Cerebellar cortex (tissue), 1 donor: ENCODE measurements at regions not wholly inside any gene's neighbourhood (a gene's known extent, or its start where the extent isn't known, plus 50 kb on each side); places are given as distances from the start of the nearest gene placed in this dataset.
A peak's percentile ranks its signal among the peaks of the same experiment; 100 is the strongest.

Source experiments
- DNase-seq: peaks from one replicate; pipeline ENCODE4 v3.0.0-alpha.2; 2015; ENCODE audit warnings: low spot score

DNA sequence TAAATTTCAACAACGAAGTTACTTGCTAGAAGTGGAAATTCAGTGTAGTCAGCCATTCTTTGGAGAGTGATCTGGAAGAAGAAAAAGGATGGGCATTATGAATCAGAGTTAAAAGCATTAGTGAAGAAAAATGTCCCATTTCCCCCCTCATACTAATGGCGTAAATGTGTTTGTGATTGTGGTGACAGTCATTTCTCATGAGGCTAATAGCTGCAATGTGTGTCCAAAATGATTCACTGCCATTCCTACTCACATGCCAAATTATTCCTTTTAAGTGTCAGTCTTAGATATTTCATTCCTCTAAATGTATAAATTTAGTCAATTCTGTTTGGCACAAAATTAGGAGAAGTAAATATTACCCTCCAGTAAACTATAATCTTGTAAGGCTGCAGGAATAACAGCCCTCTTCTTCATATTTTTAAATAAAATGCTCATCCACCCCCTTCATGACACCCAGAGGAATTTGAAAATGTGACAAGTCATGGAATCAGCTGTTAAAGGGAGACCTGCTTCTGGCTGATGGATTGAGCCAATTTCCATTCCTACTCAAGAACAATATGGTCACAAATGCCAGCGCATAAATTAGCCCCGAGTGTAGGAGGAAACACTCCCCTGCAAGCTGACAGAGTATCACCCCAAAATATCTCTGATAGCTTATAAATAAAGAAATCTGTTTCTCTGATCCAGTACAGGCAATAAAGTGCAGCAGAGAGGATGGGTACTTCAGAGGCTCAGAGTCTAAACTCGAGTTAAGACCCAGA, 912.3 kb upstream of the SEL1L start:
- DNase-seq, result no peak

- no peak for DNase-seq
Measured at GRCh38 chr14:82447586-82447985, 913.9 kb upstream of the SEL1L start.

DNA sequence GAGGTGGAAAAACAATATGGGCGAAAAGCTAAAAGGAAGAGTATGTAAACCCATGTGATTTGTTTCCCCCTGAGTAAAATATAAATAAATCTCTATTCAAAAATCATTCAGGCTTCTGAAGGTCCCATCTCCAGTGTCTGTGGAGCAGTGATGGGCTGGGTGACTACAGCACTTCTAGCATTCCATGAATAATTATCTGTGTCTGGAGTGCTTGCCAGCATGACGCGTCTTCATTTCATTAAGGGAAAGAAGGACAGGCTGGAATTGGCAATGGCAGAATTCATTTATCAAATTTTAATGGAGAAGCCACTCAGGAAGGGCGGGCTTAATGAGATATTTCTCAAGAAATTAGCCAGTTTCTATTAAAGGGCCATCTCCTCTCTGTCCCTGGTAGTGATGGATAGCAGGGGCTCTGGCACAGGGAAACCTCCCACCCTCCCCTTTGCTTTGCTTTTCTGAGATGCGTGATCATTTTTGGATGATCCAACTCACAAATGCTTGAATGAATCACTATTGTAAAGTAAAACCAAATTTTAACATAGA, 916.3 kb upstream of the SEL1L start:
- DNase-seq, result no peak

GRCh38 chr14:82451675-82452074, 918.0 kb upstream of the SEL1L start:
- DNase-seq, result no peak

- DNase-seq, result no peak
Measured at GRCh38 chr14:82482345-82482744, 948.7 kb upstream of the SEL1L start.

DNA sequence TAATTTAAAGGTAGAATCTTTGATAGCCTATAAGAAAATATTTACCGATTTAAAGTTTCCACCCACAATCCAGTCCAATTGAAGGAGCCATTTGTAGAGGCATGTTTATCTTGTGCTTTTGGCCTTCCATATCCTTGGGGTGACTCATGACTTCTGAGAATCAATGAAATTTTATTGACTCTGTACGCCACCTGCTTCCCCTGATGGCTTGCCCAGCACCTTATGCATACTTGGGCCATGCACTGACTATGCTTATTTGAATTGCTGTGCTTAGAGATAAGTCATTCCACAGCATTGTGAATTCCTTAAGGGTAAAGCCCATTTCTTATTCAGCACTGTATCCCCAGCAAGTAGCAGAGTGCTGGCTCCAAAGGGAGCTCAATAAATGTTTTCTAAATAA, 954.8 kb upstream of the SEL1L start:
- no peak for DNase-seq

GRCh38 chr14:82490397-82490796, 956.7 kb upstream of the SEL1L start:
- no peak for DNase-seq

- no peak for DNase-seq
Measured at GRCh38 chr14:82492157-82492556, 958.5 kb upstream of the SEL1L start.

- DNase-seq, result no peak
Measured at GRCh38 chr14:82500222-82500621, 966.6 kb upstream of the SEL1L start.

GRCh38 chr14:82501554-82501953, 967.9 kb upstream of the SEL1L start:
- no peak for DNase-seq

DNA sequence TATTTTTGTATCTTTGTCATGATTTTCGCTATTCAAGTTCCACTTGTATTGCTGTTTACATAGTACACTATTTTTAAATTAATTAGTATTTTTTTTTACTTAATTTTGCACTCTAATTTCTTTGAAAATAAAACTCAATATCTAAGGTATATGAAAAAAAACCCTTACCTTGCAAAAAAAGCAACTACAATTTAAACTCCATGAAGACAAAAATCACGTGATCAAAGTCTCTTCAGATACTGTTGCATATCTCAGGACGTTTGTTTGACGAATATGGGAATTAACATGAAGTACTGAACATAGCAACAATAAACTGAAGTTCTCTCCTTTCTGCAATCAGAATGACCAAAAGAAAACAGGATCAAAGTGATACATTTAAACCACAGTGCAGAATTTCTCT, 968.4 kb upstream of the SEL1L start:
- DNase-seq, result no peak

GRCh38 chr14:82504894-82505293, 971.2 kb upstream of the SEL1L start:
- no peak for DNase-seq

DNA sequence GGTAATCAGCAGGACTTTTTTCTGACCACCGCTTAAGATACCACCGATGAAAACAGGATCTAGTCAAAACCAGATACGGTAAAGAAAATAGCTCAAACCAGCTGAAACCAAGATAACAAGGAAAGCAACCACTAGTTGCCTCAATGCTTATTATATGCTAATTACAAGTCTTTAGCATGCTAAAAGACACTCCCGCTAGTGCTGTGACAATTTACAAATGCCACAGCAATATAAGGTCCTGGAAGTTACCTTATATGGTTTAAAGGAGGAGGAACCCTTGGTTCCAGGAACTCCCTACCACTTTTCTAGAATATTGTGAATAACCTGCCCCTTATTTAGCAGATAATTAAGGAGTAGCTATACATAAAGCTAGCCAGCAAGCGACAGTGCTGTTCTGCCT, 976.4 kb upstream of the SEL1L start:
- DNase-seq, result no peak

DNA sequence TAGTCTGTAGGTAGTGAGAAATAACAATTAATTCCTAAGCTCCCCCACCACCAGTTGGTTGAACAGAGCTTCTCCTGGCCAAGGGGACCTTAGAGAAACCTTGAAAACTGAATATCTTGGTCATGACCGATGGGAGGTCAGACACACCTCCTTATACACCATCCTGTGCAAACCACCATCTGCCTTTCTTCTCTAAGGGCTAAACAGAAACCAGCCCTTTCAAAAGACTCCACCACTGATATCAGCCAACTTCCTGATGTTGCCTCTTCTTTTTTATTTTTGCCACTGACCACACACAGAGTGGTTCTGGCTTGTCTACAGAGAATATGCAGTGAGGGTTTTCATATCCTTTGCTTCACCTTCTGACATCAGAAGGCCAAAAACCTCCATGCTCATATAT, 977.7 kb upstream of the SEL1L start:
- no peak for DNase-seq

- no peak for DNase-seq
Measured at GRCh38 chr14:82520765-82521164, 987.1 kb upstream of the SEL1L start.

DNA sequence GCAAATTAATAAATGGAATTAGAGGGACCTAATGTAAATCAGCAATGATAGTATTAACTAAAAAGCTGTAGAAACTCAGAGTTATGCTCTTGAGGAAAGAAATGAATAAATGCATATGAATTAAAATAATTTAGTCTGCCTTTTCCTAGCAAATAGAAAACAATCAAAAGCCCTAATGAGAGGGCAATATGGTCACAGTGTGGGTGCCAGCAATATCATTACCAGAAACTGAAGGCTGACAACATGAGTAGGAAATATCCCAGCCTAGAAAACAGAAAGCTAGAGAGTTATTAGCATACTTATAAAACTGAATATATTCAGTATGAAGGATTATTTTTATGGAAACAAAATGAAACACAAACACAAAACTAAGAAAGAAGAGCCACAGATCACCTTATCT, 987.5 kb upstream of the SEL1L start:
- peak; percentile 3 for DNase-seq

DNA sequence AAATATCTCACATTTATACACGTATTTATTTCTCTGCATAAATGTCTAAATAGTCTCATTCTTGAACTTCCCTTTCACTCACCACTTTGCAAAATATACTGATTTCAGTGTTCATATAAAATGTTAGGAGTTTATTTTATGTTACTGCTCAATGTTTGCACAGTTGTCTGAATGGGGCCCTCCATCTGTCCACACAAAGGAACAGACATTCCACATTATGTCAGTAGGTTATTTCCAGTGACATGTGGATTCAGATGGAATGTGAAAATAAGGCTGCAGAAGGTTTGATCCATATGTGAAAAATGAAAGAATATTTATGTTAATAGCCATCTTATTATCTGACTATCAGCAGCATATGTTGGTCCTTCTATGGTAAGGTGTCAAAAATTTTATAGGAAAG, 994.4 kb upstream of the SEL1L start:
- DNase-seq, result peak; percentile 43

DNA sequence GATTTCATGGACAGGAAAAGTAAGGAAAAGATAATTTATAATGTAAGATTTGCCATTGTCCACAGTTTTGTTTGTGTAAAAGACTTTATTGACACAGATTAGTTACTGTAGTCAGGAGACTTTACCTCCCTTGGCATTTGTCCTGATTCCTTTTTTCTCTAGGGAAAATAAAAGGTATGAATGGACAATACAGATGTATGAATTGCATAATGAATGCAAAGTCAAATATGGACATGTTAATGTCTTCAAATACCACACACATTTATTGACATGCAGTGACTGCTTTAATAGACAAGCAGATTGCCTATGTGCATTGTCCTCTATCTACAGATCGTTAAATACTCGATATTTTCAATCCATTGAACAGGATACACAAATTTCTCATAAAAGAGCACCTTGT, 999.7 kb upstream of the SEL1L start:
- DNase-seq, result no peak

DNA sequence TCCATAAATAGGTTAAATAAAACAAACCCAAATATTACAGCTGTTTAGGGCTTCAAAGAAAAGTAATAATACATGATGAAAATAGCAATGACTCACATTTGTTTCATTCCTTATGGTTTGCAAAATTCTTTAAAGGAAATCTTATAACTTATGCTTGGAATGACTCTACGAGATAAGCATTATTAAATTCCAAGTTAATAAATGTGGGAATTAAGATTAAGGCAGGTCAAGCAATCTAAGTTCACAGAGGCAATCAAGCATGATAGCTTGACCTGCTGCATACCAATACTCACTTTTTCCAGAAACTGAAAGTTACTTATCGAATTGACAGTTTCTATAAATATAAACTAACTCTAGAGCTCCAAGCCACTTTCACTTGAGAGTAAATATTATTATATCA, 1002.9 kb upstream of the SEL1L start:
- no peak for DNase-seq

DNA sequence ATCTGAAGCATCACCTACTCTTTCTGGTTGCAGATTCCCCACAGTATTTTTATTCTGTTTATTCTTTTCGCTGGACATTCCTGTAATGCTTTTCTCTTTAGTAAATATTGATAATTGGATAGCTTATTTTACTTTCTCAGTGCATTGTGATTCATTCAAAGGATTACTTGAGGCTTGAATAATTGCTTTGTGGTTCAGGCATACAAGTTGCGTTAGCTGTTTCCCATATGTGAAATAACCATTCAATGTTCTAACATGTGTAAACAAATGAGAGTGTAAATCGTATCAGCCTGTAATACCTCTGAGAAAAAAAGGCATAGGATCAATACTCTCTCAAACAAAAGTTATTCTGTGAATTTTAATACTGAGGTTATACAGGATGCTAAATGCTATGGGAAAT, 1004.2 kb upstream of the SEL1L start:
- DNase-seq, result no peak

DNA sequence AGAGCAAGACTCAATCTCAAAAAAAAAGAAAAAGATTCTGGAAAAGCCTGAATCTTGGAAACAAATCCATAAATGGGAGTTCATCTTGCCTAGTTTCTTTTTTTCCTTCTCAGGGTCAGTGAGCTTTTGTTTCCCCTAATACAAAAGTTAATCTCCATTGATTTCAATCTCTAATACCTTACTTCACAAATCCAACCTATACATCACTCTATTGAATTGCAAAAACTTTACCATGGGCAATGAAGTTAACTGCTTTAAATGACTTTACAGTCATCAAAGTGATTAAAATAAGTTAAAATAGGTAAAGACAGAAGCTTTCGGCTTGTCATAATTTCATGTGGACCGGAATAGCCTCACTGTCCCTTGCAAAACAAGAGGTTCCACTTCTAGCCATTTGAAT, 1012.7 kb upstream of the SEL1L start:
- no peak for DNase-seq

DNA sequence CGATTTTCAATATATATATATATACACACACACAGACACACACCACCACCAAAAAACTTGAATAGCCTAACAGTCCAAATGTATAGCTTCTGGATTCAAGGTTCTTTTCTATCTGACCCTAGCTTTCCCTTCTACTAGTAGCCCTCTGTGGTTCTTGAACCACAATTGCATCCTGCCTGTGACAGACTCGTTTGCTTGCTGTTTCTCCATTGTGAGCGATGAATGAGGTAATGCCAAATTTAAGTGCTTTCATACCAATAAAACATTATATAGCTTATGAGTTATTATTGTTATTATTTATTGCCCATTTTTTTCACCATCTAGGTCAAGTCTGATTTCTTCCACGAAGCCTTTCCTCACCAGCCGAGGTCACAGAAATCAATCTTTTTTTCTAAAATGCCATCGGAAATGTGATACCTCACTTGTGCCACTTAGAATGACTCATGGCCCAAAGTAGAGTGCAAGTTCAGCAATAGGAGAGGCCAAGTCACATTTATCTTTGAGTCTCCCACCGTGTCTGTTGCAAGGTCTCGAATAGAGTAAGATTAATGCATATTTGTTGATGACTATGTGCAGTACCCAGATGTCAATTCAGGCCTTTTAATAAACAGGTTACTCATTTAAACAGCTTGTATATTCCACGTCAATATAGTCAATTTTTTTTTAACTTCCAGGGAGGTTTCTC, 1015.8 kb upstream of the SEL1L start:
- no peak for DNase-seq

- no peak for DNase-seq
Measured at GRCh38 chr14:82562881-82563280, 1029.2 kb upstream of the SEL1L start.

GRCh38 chr14:82565825-82566224, 1032.2 kb upstream of the SEL1L start:
- no peak for DNase-seq
